ENCODE measurements at regions not wholly inside any gene's neighbourhood (a gene's known extent, or its start where the extent isn't known, plus 50 kb on each side); places are given as distances from the start of the nearest gene placed in this dataset.

GRCh38 chrX:45400027-45400779 lies 199.5 kb upstream of the DIPK2B start:
- DNase-seq (ENCODE audit: low read depth): no peak

DNA sequence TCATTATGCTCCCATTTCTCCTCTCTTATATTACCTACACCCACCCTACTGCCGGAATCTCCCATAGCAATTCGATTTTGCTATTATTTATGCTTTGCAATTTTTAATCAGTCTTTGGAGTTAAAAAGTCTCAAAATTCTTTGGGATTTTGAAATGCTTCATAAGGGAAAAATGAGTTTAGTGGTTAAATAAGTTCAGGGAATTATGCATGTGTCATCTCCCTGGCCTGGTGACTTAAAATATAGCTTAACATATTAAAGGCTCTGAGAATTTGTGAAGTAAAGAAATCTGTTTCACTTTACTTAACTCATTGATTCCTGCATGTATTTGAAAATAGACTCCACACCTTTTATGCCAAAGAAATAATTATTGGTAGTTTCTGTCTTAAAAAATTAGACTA lies 185.1 kb upstream of the DIPK2B start:
- DNase-seq (ENCODE audit: low read depth): no peak

DNA sequence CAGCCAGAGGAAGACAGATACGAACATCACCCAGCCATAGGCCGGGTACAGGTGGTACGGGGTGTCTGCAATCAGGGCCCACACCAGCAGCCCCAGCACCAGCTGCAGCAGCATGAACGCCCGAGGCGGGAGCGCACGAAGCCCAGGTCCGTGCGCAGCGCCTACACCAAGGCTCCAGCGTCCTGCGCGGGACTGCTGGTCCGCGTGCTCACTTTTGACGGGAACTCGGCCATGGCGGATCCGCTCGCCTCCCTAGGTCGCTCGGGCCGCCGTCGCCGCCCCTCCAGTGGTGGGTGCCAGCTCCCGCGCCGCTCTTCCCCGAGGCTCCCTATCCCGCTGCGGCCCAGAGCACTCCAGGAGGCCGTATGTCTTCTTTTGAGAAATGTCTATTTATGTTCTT lies 181.2 kb upstream of the DIPK2B start:
- DNase-seq (ENCODE audit: low read depth): no peak

DNA sequence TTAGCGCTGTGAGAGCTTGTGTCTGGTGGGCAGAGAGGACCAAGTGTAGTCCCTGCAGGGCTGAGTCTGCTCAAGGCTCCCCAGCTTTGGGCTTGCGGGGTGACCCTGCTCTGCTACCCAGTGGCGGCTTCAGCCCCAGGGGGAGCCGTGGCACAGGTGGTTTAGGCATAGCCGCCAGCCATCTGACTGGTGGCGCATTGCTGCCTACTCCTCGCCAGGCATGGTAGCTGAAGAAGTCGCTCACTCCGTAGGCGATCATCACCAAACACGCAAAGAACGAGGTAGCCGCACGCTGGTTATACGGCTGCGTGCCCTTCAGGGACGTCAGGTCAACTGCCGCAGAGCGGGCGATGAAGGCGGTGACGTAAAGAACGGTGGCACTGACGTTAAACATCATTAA lies 180.7 kb upstream of the DIPK2B start:
- no peak for DNase-seq (ENCODE audit: low read depth)

GRCh38 chrX:45379236-45379635 lies 178.6 kb upstream of the DIPK2B start:
- DNase-seq (ENCODE audit: low read depth): no peak

GRCh38 chrX:45372151-45372550 lies 171.5 kb upstream of the DIPK2B start:
- no peak for DNase-seq (ENCODE audit: low read depth)

DNA sequence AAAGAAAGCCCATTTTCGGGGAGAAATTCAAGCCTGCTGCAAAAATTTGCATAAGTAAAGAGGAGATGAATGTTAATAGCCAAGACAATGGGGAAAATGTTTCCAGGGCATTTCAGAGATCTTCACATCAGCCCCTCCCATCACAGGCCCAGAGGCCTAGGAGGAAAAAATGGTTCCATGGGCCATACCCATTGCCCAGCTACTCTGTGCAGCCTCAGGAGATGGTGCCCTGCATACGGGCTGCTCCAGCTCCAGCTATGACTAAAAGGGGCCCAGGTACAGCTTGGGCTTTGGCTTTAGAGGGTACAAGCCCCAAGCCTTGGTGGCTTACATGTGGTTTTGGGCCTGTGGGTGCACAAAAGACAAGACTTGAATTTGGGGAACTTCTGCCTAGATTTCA lies 168.0 kb upstream of the DIPK2B start:
- no peak for DNase-seq (ENCODE audit: low read depth)

DNA sequence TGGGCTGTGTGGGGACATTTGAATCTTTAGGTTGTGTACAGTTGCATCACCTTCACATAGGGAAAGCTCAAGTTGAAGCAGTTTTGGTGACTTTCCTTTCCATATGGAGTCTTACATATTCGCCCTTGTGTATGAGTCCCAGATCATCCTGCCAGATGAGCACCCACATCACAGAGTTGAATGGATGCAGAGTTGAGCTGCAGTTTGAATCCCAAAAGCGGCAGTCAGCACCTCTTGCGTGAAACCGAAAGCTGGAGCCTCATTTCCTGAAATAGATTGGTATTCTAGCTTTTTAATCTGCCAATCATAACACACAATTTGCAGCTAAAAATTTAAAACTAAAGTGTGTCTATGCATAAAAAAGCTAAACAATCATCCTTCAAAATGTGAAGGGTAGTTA lies 162.9 kb upstream of the DIPK2B start:
- DNase-seq (ENCODE audit: low read depth): no peak

DNA sequence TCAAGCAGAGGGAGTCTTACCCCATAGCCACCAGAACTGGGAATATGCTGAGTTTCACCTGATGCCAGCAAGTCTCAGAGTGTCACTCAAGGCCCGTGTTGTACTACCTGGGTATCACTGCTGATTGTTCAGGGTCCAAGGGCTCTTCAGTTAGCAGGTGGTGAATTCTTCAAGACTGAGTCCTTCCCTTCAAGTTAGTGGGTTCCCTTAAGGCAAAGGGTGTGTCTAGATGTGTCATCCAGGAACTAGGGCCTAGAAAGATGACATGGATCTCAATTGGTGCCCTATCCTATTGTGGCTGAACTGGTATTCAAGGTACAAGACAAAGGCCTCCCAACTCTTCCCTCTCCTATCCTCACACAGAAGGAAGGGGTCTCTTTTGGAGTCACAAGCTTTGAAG lies 159.9 kb upstream of the DIPK2B start:
- DNase-seq (ENCODE audit: low read depth): no peak

DNA sequence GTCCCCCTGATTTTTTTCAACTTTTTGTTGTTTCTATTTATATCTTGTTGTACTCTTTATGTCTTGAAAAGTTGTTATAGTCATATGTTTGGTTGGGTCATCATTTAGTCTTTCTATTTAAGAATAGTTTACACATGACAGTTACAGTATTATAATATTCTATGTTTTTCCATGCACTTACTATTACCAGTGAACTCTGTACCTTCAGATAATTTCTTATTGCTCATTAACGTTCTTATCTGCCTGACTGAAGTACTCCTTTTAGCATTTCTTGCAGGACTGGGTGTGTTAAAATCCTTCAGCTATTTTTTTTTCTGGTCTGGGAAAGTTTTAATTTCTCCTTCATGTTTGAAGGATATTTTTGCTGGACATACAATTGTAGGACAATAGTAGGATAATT lies 157.7 kb upstream of the DIPK2B start:
- no peak for DNase-seq (ENCODE audit: low read depth)

- DNase-seq (ENCODE audit: low read depth): no peak
Observed at GRCh38 chrX:45353456-45353855, 152.8 kb upstream of the DIPK2B start.

- DNase-seq (ENCODE audit: low read depth): no peak
Observed at GRCh38 chrX:45352611-45353010, 151.9 kb upstream of the DIPK2B start.

DNA sequence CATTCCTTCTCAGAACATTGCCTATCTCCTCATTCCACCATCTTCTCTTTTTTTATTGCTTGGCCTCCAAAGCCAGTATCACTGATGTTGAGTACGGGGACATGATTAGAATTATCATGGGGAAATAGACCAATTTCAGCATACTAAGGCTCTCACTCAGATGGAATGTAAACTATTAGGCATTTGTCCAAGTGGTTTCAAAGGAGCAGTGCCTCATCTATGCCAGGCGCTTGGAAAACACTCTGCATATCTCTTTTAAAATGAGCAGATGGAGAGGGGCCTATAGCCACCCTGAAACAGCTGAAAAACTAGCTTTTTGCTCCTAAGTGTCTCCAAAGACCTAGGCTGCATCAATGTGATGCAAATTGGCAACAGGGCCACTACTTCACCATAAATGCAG lies 150.8 kb upstream of the DIPK2B start:
- no peak for DNase-seq (ENCODE audit: low read depth)

DNA sequence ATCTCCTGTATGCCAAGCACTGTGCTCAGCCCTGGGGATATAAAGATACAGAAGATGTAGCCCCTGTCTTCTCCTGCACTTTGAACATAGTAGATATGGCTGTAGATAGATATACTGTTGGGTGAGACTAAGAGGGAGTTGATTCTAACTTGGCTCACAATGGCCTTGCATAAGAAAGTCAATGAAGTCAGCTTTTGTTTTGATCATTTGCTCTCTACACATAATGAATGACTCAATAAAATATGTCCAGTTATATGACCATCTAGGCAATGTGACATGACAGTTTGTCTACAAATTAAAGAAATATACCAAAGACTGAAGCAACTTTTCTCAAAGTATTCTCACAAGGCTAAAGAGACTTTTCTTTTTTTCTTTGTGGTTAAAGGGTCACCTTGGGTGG lies 147.6 kb upstream of the DIPK2B start:
- no peak for DNase-seq (ENCODE audit: low read depth)

DNA sequence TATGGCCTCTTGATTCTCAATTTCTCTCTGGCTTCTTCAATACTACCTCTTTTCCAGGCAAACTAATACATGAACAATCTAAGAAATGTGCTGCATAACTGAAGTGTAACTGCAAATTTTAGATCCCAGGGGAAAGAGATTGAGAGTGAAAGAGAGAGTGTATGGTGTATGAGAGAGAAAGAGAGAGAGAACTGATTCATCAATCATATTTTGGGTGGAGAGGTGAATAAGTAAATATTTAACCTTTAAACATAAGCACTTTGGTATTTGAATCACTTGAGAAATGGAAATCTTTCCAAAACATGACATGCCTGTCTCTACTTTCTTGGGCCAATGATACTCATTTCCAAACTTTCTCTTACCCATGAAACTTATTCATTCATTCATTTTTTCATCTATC lies 147.2 kb upstream of the DIPK2B start:
- DNase-seq (ENCODE audit: low read depth): no peak

DNA sequence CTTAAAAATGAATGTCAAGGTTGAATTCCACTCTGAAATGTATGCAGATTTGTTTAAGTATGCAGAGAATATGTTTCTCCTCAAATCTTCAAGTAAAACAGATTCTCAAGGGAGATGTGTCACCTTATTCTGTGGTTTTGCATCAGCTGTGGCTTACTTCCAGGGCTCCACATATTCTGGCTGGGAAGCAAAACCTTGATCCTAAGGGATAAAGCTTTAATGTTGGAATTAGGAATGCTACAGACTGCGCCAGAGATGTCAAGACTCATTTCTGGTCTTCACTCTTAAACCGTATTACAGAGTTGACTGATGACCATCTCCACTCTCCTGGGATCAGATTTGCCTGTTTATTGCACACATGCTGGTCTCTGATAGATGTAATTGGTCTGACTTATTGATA lies 143.9 kb upstream of the DIPK2B start:
- DNase-seq (ENCODE audit: low read depth): no peak

DNA sequence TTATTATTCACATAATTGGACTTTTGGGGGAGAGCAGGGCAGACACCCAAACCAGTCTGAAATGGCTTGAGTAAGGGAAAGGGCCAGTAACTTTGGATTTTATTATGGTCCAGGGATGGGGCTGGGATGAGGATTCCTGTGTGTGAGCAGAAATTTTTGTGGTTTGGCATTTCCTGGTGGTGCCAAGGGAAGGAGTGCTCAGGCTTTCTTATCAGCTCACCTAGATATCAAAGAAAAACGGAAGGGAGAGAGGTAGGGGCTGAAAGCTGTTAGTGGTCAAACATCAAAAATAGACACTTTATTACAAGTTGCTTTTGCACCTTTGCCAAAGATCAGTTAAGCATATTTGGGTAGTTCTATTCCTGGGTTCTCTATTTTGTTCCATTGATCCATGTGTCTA lies 128.5 kb upstream of the DIPK2B start:
- DNase-seq (ENCODE audit: low read depth): no peak

DNA sequence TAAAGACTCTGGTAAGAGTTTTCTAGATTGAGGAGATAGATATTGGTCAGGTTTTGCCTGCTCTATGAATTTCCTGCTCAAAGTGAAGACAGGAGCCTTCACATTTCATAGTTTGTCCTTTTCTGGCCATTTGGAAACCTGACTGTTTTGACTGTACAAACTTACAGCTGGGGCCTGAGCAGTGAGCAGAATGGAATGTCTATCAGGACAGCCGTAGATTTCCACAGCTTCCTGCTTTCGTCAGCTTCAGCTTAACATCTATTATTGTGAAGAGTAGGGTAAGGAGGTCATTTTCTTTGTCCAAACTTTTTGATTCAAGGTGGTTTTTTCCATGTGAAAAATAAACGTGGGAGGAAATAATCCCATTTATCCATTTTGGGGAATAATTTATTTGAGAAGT lies 124.3 kb upstream of the DIPK2B start:
- no peak for DNase-seq (ENCODE audit: low read depth)

DNA sequence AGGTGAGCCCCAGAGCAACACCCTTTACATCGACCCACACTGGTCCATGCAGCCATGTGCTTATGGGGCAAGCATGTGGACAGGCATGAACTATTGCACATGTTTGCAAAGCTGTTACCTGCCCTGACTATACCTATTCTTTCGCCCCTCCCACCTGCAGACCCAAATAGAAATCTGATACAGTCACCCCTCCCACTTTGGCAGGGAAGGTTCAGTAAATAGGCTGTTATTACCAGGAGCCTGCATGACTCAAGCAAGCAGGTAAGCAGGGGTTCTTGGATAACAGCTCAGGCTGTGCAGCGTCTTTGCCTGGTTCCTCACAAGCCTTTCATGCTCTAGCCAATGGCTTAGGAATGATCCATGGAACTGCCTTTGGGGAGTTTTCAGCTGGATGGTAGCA lies 122.7 kb upstream of the DIPK2B start:
- no peak for DNase-seq (ENCODE audit: low read depth)

GRCh38 chrX:45322820-45323219 lies 122.1 kb upstream of the DIPK2B start:
- DNase-seq (ENCODE audit: low read depth): no peak

GRCh38 chrX:45322382-45322781 lies 121.7 kb upstream of the DIPK2B start:
- DNase-seq (ENCODE audit: low read depth): no peak

DNA sequence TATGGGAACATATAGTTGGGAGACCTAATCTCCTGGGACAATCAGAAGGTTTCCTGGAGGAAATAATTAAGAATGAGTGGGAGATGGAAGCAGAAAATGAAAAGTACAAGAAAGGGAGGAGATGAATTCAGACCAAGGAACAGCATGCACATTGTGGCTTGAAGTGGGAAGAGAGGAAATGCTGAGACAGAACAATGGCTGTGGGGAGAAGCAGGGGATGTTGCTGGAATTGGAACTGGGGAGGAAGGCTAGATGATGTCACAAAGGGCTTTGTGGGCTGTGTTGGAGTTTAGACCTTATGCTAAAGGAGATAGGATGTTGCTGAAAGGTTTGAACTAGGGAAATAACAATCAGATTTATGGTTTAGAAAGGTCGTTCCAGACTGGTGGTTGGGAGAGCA lies 119.5 kb upstream of the DIPK2B start:
- DNase-seq (ENCODE audit: low read depth): no peak

GRCh38 chrX:45309801-45310200 lies 109.1 kb upstream of the DIPK2B start:
- no peak for DNase-seq (ENCODE audit: low read depth)

DNA sequence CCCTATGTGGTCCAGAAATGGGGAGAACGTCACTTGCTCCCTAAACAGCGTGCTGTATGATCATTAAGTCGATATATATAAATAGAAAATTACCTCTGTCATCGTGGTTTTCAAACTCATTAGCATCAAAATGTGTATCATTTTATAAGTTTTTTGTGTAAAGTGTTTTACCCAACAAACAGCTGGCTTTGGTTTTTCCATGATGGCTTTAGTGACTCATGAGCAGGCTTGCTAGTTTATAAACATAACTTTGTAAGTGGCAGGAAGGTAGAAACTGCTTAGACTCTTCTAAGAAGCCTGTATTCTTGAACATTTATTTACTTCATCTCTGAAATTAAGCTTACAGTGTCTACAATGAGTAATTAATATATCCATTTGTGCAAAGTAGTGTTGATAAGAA lies 108.4 kb upstream of the DIPK2B start:
- no peak for DNase-seq (ENCODE audit: low read depth)

DNA sequence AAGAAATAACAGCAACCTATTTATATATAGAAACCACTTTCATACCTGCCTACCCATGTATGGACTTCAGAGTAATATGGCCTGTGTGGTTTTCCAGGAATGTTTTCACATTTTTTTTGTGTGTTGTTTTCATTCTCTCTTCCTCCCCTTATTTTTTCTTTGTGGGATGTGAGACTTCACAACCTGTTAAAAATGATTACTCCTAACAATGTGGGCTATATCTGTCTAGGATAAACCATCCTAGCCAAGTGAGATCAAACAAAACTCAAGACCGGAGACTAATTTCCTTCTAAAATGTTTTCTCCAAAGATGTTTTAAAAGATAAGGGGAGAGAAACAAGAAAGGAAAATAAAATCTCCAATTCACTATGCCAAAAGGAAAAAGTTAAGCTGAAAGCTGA lies 106.1 kb upstream of the DIPK2B start:
- DNase-seq (ENCODE audit: low read depth): no peak
